Loucy (cell line): ENCODE measurements at regions not wholly inside any gene's neighbourhood (a gene's known extent, or its start where the extent isn't known, plus 50 kb on each side); places are given as distances from the start of the nearest gene placed in this dataset.

Source experiments
- H2AFZ ChIP-seq: fragments of 200-600 bp; sonication (generic); 2 replicates; pipeline ENCODE4 v1.6.0; 2016; ENCODE audit warnings: antibody characterized with exemption, mild to moderate bottlenecking, low read length, moderate library complexity
- H3F3A ChIP-seq: fragments of 200-600 bp; 2 replicates; pipeline ENCODE4 v1.6.0; 2016; ENCODE audit warnings: antibody characterized with exemption, low read depth, mild to moderate bottlenecking
- H3K27me3 ChIP-seq: fragments of 200-600 bp; sonication (generic); 2 replicates; pipeline ENCODE4 v1.6.1; 2014; ENCODE audit warnings: low read length, mild to moderate bottlenecking; ENCODE audit not compliant: insufficient read depth, poor library complexity, severe bottlenecking
- H3K36me3 ChIP-seq: fragments of 200-600 bp; sonication (generic); 2 replicates; pipeline ENCODE4 v1.6.1; 2016; ENCODE audit warnings: low read length; ENCODE audit not compliant: insufficient read depth
- H3K4me1 ChIP-seq: fragments of 200-600 bp; sonication (generic); 2 replicates; pipeline ENCODE4 v1.5.1; 2014; ENCODE audit warnings: low read length, mild to moderate bottlenecking; ENCODE audit not compliant: insufficient read depth, poor library complexity, severe bottlenecking
- H3K4me2 ChIP-seq: fragments of 200-600 bp; sonication (generic); 2 replicates; pipeline ENCODE4 v1.6.0; 2014; ENCODE audit warnings: antibody characterized with exemption, low read length, low read depth, mild to moderate bottlenecking; ENCODE audit not compliant: poor library complexity, severe bottlenecking
- H3K4me3 ChIP-seq: fragments of 200-600 bp; sonication (generic); 2 replicates; pipeline ENCODE4 v1.5.1; 2014; ENCODE audit warnings: low read length, mild to moderate bottlenecking, mixed read lengths; ENCODE audit not compliant: poor library complexity, severe bottlenecking
- H3K79me2 ChIP-seq: fragments of 200-600 bp; sonication (generic); 2 replicates; pipeline ENCODE4 v1.6.1; 2014; ENCODE audit warnings: low read length; ENCODE audit not compliant: insufficient read depth
- H3K9ac ChIP-seq: fragments of 200-600 bp; sonication (generic); 2 replicates; pipeline ENCODE4 v1.6.0; 2014; ENCODE audit warnings: mild to moderate bottlenecking, low read depth, low read length, moderate library complexity; ENCODE audit not compliant: poor library complexity, severe bottlenecking
- H3K9me2 ChIP-seq: fragments of 200-600 bp; sonication (generic); replicated peaks from 2 replicates; pipeline ENCODE4 v1.6.1; 2016; ENCODE audit warnings: low read depth, low read length, mixed read lengths
- H3K9me3 ChIP-seq: fragments of 200-600 bp; sonication (generic); 2 replicates; pipeline ENCODE4 v1.6.1; 2014; ENCODE audit warnings: mild to moderate bottlenecking, antibody characterized with exemption, low read length, low read depth; ENCODE audit not compliant: insufficient read depth
- H4K20me1 ChIP-seq: fragments of 200-600 bp; sonication (generic); 2 replicates; pipeline ENCODE4 v1.6.0; 2014; ENCODE audit warnings: antibody characterized with exemption, low read length, mild to moderate bottlenecking; ENCODE audit not compliant: insufficient read depth, poor library complexity, severe bottlenecking
- EZH2phosphoT487 ChIP-seq: fragments of 200-600 bp; IDR thresholded peaks from 2 replicates; pipeline ENCODE4 v1.6.1; 2018; ENCODE audit warnings: antibody characterized with exemption, mild to moderate bottlenecking, moderate library complexity, borderline replicate concordance
- TF ChIP-seq, protein P1 (sequence below): fragments of 200-600 bp; sonication (generic); conservative IDR thresholded peaks from 2 replicates; pipeline ENCODE4 v1.5.1; 2014; ENCODE audit warnings: mild to moderate bottlenecking, antibody characterized with exemption, low read length

GRCh38 chr16:59201821-59202220, 467.7 kb upstream of the GOT2 start:
- no peaks in the 10 kb centered on the region for H3K27me3 ChIP-seq
- no peaks in the 10 kb centered on the region for H3K9me2 ChIP-seq
- H3K9me3 ChIP-seq: no peaks in the 10 kb centered on the region
- TF ChIP-seq, protein P1, sequence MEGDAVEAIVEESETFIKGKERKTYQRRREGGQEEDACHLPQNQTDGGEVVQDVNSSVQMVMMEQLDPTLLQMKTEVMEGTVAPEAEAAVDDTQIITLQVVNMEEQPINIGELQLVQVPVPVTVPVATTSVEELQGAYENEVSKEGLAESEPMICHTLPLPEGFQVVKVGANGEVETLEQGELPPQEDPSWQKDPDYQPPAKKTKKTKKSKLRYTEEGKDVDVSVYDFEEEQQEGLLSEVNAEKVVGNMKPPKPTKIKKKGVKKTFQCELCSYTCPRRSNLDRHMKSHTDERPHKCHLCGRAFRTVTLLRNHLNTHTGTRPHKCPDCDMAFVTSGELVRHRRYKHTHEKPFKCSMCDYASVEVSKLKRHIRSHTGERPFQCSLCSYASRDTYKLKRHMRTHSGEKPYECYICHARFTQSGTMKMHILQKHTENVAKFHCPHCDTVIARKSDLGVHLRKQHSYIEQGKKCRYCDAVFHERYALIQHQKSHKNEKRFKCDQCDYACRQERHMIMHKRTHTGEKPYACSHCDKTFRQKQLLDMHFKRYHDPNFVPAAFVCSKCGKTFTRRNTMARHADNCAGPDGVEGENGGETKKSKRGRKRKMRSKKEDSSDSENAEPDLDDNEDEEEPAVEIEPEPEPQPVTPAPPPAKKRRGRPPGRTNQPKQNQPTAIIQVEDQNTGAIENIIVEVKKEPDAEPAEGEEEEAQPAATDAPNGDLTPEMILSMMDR: no peak
- TF ChIP-seq EZH2phosphoT487: no peak
- H3K4me1 ChIP-seq: no peaks in the 10 kb centered on the region
- H3K4me3 ChIP-seq: no peak overlapping the region
- H4K20me1 ChIP-seq: no peaks in the 10 kb centered on the region
- H2AFZ ChIP-seq: no peak overlapping the region
- H3K4me2 ChIP-seq: no peak overlapping the region
- no peaks in the 10 kb centered on the region for H3F3A ChIP-seq
- no peaks in the 10 kb centered on the region for H3K79me2 ChIP-seq
- H3K36me3 ChIP-seq: no peaks in the 10 kb centered on the region
- H3K9ac ChIP-seq: no peak overlapping the region

GRCh38 chr16:59201160-59201559, 467.0 kb upstream of the GOT2 start:
- H3K4me3 ChIP-seq: no peak overlapping the region
- no peak overlapping the region for H3K9ac ChIP-seq
- no peaks in the 10 kb centered on the region for H3K4me1 ChIP-seq
- no peaks in the 10 kb centered on the region for H3K27me3 ChIP-seq
- H2AFZ ChIP-seq: no peak overlapping the region
- H3K9me3 ChIP-seq: no peaks in the 10 kb centered on the region
- H3F3A ChIP-seq: no peaks in the 10 kb centered on the region
- no peak for TF ChIP-seq EZH2phosphoT487
- TF ChIP-seq, protein P1: no peak
- H4K20me1 ChIP-seq: no peaks in the 10 kb centered on the region
- H3K4me2 ChIP-seq: no peak overlapping the region
- no peaks in the 10 kb centered on the region for H3K79me2 ChIP-seq
- no peaks in the 10 kb centered on the region for H3K9me2 ChIP-seq
- H3K36me3 ChIP-seq: no peaks in the 10 kb centered on the region

GRCh38 chr16:59198487-59198886, 464.4 kb upstream of the GOT2 start:
- Histone ChIP-seq H2AFZ (no peak overlapping the region), H3K9ac (no peak overlapping the region), H3K4me2 (no peak overlapping the region), H3K9me3 (no peaks in the 10 kb centered on the region), H3K4me3 (no peak overlapping the region), H3K36me3 (no peaks in the 10 kb centered on the region), H3K79me2 (no peaks in the 10 kb centered on the region), H3K27me3 (no peaks in the 10 kb centered on the region), H3K4me1 (no peaks in the 10 kb centered on the region), H4K20me1 (no peaks in the 10 kb centered on the region), H3F3A (no peaks in the 10 kb centered on the region), H3K9me2 (no peaks in the 10 kb centered on the region)
- TF ChIP-seq EZH2phosphoT487: no peak
- TF ChIP-seq, protein P1: no peak
